ENCODE measurements at regions not wholly inside any gene's neighbourhood (a gene's known extent, or its start where the extent isn't known, plus 50 kb on each side); places are given as distances from the start of the nearest gene placed in this dataset.
"Not testable (repeated sequence)": the region's sequence is repeated elsewhere in the genome, so short reads cannot be mapped to it uniquely, and the experiment has no call there.

- no peak for DNase-seq
Observed at GRCh38 chr4:159748834-159749444, 646.1 kb downstream of the RAPGEF2 start.

GRCh38 chr4:159757499-159757898 lies 654.6 kb downstream of the RAPGEF2 start:
- no peak for DNase-seq

- DNase-seq, result no peak
Observed at GRCh38 chr4:159758061-159758460, 655.2 kb downstream of the RAPGEF2 start.

GRCh38 chr4:159762672-159763071 lies 659.8 kb downstream of the RAPGEF2 start:
- no peak for DNase-seq

DNA sequence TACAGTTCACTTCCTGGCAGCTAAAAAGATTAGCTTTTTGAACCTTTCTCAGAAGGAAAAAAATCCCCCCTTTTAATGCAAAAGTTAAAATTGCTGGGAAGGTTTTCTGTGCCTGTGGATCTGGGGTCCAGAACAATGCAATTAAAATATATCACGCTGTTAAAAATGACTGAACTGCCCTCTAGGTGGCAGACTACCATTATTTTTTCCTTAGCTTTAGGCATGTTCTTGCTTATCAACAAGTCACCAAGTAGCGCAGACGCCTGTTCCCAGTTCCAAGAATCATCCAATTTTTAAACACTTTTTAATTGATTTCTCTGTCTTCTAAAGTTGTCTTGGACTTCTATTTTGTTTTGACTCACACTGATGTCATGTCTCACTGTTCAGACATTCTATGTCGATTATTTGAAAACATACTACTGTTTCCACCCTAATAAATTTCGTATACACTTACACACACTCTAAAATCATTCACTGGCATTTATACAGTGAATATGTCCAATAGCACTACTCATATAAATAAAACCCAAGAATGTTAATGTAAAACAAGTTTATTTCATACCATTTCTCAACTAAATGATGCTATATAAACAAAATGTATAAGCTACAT lies 661.6 kb downstream of the RAPGEF2 start:
- DNase-seq, result peak; percentile 62

DNA sequence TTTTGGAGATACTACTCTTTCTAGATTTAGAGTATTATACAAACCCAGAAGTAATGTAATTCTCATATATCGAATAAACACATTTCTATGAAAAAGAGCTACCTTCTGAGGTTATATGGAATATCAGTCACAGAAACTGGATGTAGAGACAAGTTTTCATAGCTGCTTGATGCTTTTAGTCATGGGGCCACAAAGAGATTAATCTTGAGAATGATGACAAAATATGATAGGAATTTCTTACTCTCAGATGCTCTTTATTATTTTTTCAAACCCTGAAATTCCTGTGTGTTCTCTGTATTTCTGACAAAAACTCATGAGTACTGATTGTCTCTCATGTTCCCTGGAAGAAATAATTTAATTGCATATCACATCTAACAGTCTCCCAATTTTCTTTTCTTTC lies 662.5 kb downstream of the RAPGEF2 start:
- no peak for DNase-seq

- DNase-seq, result no peak
Observed at GRCh38 chr4:159766241-159766640, 663.4 kb downstream of the RAPGEF2 start.

DNA sequence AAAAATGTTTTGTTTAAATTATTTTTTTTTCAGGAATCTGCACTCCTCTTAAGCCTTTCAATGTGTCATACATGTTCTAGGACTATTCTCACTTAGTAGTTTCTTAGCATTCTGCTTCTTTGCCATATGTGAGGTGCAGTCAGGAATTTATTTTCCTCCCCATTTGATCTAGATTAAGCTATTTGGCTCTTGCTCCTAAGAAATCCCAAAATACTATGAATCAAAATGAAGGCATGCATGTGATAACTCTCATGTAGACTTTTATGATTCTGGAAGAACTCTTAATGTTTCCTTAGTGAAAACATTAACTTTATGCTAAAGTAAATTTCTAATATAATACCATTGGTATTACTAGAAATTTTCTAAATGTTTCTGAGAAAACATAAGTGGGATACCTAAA lies 664.5 kb downstream of the RAPGEF2 start:
- no peak for DNase-seq

- no peak for DNase-seq
Observed at GRCh38 chr4:159768016-159768415, 665.1 kb downstream of the RAPGEF2 start.

DNA sequence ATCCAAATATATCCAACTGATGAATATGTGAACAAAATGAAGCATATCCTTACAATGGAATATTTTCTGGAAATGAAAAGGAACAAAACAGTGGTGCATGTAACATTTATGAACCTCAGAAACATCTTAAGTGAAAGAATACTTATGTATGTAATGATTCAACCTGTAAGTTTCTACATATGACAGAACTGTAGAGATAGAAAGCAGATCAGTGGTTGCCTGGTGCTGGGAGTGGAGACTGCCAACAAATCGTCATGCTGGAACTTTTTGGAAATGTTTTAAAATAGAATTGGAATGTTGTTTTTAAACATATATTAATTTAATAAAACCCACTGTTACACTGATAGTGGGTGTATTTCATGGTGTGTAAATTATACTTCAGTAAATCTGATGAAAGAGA lies 667.5 kb downstream of the RAPGEF2 start:
- DNase-seq, result no peak

DNA sequence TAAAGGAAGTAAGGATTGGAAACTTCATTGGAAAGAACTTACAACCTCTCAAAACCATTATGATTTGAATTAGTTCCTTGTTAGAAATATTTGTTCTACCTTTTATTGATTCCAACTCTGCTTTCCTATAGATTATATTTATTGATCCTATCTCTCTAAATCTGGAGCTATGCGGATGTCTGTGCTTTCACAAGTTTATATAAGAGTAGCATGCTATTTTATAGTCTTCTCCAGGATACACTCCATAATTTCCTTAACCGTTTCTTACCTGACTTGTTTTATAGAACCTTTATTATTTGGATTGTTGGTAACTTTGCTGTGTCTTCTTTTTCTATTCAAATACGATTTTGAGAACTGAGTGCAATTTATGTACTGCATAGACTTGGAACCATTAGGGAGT lies 668.1 kb downstream of the RAPGEF2 start:
- no peak for DNase-seq

GRCh38 chr4:159776961-159777360 lies 674.1 kb downstream of the RAPGEF2 start:
- peak; percentile 61 for DNase-seq

DNA sequence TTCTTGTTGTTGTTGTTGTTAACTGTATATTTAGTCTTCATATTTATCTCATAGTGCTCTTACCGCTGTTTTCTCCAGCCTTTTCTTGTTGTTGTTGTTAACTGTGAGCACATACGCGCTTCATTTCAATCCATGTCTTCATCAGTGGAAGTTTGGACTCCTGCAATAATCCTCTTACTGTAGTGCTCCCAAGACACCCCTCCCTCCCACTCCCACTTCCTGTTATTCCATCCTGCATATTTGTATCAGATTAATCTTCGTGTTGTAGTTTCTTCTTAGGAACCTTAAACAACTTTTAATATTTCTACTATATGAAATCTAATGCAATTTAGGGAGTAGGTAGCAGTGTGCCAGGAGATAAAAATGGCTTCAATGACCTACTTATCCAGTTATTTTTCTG lies 674.8 kb downstream of the RAPGEF2 start:
- DNase-seq, result no peak

GRCh38 chr4:159778298-159778697 lies 675.4 kb downstream of the RAPGEF2 start:
- DNase-seq, result no peak

- no peak for DNase-seq
Observed at GRCh38 chr4:159779716-159780115, 676.8 kb downstream of the RAPGEF2 start.

DNA sequence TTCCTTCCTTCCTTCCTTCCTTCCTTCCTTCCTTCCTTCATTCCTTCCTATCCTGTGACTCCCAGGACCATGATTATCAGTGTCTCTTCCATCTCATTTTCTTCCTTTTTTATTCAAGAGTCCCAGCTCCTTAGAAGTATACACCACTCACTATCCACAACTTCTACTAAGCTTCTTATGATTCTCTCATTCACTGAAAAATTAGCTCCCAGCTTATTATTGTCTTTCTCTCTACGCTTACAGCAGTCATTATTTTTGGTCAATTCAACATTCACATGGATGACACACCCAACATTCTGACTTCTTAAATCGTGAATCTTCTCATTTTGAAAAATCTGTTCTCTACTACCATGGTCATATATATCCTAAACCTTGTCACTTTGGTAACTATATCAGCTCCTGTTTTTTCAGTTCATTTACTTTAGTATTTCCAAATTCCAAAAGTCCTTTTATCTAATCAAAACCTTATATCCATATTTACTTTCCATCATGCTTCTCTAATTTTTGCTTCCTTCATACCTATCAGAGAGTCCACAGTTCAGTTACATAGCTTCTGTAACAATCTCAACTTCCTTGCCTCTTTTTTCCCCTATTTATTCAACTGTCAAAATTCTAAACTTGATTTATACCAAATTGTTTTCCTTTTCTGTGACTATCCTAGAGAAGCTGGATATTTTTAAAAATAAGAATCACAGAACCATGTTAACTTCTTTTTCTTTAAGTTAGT lies 677.5 kb downstream of the RAPGEF2 start:
- DNase-seq, result no peak

DNA sequence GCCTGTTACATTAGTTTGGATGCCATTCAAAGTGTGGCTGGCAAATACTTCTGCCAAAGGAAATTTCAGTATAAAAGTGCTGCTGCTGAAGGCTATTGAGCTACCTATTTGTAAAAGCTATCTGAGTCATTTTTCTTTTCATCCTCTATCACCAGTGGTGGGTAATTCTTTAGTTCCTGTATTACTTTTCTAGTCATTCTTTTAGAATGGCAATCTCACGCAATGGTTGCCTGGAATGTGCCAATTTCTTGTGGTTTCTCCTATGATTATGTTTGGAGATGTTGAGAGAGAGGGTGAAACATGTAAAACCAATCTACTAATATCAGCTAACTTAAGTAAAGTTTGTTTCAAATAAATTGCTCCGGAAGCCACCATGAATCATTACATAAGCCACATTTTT lies 685.0 kb downstream of the RAPGEF2 start:
- DNase-seq, result no peak

- DNase-seq, result no peak
Observed at GRCh38 chr4:159791334-159791733, 688.5 kb downstream of the RAPGEF2 start.

- DNase-seq, result not testable (repeated sequence)
Observed at GRCh38 chr4:159804592-159804991, 701.7 kb downstream of the RAPGEF2 start.

DNA sequence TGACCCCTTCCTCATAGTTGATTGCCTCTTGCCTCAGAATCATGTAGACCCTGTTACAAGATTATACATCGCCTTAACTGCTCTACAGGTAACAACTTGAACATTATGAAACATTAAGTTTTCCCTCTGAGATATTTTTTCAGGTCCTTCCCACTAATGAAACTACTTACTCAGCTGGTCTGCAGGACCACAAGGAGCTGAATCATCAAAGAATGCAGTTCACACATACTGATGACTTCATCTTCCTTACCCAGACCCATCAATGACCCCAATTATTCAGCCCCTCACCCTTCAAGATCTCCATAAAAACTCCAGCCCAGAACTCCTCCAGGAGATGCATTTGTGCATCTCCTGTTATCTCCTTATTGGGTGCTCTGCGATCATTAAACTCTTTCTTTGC lies 720.9 kb downstream of the RAPGEF2 start:
- DNase-seq, result no peak

DNA sequence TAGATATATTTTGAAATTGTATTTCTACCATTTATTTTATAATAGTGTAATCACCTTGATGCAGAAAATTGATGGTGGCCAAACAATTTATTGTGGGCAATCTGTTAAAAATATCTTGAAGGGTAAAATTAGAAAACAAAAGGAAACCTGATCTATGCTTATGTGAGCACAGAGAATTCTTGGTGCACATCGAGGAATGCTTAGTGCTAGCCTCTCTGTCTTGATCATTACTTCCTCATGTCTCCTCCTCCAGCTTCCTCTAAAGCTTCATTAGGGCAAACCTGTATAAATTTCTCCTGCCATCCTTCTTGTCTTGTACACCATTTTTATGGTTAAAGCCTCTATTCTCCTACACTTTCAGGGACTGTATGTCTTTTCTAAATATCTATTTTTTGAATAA lies 725.8 kb downstream of the RAPGEF2 start:
- DNase-seq, result no peak

- DNase-seq, result no peak
Observed at GRCh38 chr4:159829184-159829583, 726.3 kb downstream of the RAPGEF2 start.

DNA sequence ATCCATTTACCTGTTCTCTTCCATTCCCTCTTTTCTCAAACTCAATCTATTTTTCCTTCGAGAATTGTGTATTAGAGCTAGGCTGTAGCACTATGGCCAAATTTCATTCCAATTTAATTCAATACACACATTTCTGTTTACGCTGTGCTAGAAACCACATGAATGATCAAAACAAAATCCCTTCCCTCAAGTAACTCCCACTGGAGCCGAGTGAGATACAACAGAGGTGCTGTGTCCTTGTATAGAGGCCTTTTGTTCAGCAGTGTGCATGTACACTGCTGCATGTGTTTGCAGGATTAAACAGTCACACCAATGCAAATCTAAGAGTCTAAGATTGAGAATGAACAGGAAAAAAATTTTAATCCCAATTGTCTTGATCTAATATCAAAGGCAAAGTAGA lies 734.2 kb downstream of the RAPGEF2 start:
- DNase-seq, result no peak

- DNase-seq, result no peak
Observed at GRCh38 chr4:159855731-159856130, 752.9 kb downstream of the RAPGEF2 start.

DNA sequence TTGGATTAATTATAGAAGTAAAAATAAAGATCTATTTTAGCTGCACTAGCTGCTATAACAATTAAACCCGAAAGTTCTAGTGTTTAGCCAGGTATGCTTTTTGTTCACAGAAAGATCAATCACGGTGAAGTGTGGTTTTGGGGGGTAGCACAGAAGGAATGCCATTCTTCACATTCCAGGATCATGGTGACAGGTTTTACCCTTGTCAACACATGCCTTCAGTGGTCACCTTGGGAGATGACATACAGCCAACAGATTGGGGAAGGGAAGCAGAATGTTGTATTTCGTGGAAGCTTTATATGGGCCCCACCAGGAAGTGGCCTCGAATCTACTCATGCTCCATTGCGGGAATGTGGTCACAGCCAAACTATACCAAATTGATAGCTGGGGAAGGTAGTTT lies 753.6 kb downstream of the RAPGEF2 start:
- DNase-seq, result no peak
